Stimulated activated CD4-positive, alpha-beta T cell treated with anti-CD3 and anti-CD28 coated beads, Interleukin-12 subunit alpha, Interleukin-12 subunit beta, amount 100 ng/mL, for 24 hours (primary cell): ENCODE measurements at regions not wholly inside any gene's neighbourhood (a gene's known extent, or its start where the extent isn't known, plus 50 kb on each side); places are given as distances from the start of the nearest gene placed in this dataset.

Experiments
- DNase-seq, 2 experiments: peaks; one replicate each; pipeline ENCODE4 v3.0.0-alpha.2; 2020; ENCODE audit warnings: low read depth in 2 of 2

DNA sequence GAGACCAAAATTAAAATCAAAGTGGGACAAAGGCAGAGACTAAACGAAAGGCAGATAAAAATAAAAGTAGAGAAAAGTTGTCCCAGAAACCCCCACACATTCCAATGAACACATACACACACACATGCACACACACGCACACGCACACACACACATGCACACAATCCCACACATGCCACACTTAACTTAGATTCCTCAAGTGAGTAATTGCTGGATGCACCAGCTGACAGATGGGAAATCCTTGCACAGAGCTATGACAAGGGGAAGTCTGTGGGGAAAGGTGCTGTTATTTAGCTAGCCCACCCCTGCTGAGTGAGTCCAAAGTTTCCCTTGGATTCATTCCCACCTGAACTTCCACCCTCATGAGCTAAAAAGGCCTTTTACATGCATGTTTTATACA lies 233.9 kb downstream of the RAB28 start:
- DNase-seq, result no peak

DNA sequence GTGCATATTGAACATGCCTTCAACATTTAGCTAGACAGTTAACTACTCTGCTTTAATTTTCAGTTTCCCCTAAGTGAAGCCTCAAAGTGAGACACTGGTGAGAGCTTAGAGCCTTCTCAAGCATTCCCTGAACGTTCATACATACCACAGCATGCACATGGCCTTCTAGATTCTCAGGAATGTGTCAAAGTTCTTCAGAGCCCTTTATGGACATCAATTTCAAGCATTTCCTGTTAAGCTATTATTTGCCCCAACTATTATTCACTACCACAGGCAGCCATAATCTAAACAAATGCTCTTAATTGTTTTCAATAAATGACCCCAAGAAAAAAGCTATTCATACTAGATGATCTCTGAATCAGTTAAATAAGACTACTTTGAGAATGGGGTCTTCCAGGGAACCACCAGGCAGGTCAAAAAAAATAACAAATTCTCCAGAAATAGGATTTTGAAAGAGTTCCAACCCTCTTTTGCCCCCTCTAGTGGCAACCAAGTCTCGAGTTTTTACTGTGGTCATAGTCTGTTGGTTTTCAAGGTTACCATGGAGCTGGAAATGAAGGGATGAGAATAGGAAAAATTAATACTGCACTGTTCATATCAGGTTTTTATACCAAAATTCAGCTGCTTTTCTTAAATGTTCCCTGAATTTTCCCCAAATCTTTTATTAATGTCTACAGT lies 235.4 kb downstream of the RAB28 start:
- no peak for DNase-seq

DNA sequence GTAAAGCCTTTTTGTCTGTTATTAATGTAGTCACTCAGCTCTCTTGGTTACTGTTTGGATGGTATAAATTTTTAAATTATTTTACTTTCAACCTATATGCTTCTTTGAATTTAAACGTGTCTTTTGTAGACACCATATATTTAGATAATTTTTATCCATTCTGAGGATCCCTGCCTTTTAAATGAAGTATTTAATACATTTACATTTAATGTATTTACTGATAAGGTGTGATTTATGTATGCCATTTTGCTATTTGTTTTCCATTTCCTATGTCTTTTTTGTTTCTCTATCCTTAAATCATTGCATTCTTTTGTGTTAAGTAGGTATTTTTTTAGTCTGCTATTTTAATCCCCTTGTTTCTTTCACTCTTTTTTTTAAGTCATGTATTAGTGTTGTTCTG lies 238.0 kb downstream of the RAB28 start:
- no peak for DNase-seq

- no peak for DNase-seq
Measured at GRCh38 chr4:13244444-13244843, 239.7 kb downstream of the RAB28 start.

DNA sequence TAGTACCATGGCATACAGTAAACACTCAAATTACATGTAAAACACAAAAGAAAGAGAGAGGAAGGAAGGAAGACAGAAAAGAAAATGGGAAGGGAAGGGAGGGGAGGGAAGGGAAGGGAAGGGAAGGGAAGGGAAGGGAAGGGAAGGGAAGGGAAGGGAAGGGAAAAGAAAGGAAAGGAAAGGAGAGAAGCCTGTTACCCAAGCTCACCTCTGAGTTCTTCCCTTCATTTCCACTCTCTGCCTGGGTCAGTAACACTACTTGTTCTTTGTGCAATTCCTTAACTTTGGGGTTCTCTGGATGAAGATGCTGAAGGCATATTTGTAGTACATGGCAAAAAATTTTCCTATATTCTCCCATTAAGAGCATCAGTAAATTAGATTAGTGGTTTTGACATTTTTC lies 241.0 kb downstream of the RAB28 start:
- DNase-seq, result no peak

GRCh38 chr4:13240066-13240465 lies 244.1 kb downstream of the RAB28 start:
- no peak for DNase-seq

DNA sequence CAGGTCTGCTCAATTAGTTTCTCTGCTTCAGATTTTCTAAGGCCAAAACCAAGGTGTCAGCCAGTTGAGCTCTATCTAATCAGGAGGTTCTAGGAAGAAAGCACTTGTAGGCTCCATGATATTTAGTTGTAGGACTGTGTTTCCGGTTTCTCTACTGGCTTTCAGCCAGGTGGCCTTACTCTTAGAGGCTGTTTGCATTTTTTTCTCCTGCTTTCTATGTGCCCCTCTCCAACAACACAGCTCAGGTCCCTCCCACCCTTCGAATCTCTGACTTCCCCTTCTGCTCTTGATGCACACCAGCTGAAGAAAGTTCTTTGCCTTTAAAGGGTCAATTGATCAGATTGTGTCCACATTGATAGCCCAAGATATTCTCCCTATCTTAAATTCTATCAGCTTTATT lies 245.2 kb downstream of the RAB28 start:
- DNase-seq, result no peak

- no peak for DNase-seq
Measured at GRCh38 chr4:13236485-13236884, 247.7 kb downstream of the RAB28 start.

GRCh38 chr4:13233755-13234154 lies 250.4 kb downstream of the RAB28 start:
- DNase-seq, result no peak

DNA sequence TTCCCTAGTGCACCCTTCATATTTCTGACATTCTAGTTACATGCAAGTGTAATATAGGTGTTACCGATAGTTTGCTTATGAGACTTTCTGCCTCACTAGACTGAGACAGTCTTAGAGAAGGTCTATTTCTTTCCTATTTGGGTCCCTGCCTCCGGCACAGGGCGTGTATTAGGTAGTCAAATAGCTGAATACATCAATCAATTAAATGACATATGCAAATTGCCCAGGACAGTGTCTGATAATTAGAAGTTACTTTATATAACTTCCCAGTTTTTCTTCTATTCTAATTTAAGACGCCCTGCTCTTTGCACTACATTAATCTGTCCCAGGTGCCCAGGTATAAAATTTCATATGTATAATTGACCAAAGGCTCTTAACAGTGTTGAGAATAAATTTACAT lies 264.2 kb downstream of the RAB28 start:
- no peak for DNase-seq

DNA sequence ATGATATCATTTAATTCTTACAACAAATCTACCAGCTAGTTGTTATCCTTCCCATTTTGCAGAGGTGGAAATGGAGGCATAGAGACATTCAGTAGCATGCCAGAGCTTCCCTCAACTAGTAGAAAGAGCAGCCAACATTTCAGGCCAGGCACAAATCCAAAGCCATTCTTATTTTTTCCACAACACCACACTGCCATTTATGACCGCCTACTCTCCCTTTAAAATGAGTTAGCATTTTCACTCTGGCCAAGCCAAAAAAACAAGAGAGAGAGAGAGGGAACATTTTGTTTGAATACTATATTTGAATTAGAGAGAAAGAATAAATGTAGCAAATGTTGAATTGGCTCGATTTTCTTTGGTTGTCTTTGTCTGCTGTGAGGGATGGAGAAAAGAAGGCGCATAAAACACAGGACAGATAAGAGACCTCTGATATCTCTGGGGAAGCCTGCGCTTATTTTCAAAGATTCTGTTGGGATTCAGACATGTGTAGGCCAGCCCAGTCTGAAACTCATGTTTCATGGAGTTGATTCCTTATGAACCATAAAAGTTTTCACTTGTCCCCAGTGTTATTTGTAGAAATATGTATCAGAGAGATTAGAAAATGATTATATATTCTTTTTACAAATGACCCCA lies 265.7 kb downstream of the RAB28 start:
- DNase-seq, result no peak

GRCh38 chr4:13215560-13215959 lies 268.6 kb downstream of the RAB28 start:
- DNase-seq, result no peak

GRCh38 chr4:13212936-13213335 lies 271.2 kb downstream of the RAB28 start:
- no peak for DNase-seq

GRCh38 chr4:13209600-13209999 lies 274.5 kb downstream of the RAB28 start:
- DNase-seq, result no peak

GRCh38 chr4:13208558-13209193 lies 275.5 kb downstream of the RAB28 start:
- DNase-seq, result no peak

GRCh38 chr4:13207226-13207625 lies 276.9 kb downstream of the RAB28 start:
- DNase-seq, result no peak

GRCh38 chr4:13203101-13203500 lies 281.0 kb downstream of the RAB28 start:
- DNase-seq, result no peak

- no peak for DNase-seq
Measured at GRCh38 chr4:13202701-13203100, 281.4 kb downstream of the RAB28 start.

- no peak for DNase-seq
Measured at GRCh38 chr4:13201241-13201640, 282.9 kb downstream of the RAB28 start.

DNA sequence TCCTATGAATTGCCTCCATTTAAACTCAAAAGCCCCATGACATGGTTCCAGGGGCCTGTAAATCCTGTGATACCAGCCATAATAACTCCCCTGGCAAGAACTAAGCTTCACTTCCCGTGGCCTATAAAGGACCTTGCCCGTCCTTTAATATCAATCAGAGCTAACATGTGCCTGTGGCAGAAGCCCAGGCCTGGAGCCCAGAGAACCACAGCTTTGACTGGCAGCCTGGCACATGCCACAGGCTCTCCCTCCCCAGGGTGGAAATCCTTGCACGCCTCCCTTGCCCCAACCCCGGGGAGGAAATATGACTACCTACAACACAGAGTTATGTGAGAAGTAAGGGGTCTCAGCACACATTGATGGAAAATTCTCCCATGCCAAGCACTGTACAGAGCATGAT lies 287.4 kb downstream of the RAB28 start:
- no peak for DNase-seq

DNA sequence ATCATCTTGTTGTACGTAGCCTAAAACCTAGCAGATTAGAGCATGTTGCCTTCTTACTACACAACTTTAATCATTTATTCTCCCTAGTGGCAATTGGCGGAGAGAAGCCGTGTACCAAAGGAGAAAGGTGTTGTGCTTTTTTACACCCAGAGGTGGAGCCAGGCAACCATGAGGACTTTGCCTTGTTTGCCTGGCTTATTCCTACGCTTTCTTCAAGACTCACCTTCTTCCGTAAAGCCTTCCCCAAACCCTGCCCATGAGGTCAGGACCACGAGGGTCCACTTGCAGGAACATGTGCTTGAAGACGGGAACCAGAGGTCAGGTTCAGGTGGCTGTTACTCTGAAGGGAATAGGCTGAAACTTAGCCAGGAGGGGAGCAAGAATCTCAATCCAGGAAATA lies 290.5 kb downstream of the RAB28 start:
- DNase-seq, result no peak

- DNase-seq, result no peak
Measured at GRCh38 chr4:13190093-13190721, 293.9 kb downstream of the RAB28 start.

DNA sequence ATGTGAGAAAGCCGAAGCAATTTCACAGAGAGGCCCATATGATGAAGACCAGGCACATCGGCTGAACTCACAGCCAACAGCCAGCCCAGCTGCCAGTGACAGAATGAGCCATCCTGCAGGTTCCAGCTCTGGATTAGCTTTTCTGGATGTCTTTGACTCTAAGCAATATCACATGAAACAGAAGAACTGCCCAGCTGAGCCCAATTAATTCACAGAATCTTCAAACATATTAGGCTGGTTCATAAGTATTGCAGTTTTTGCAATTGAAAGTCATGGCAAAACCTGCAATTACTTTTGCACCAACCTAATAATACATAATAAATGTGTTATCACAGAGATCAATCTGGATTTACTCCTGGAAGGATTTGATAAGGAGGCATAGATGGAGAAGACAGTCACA lies 299.9 kb downstream of the RAB28 start:
- DNase-seq, result no peak
